ENCODE measurements at regions not wholly inside any gene's neighbourhood (a gene's known extent, or its start where the extent isn't known, plus 50 kb on each side); places are given as distances from the start of the nearest gene placed in this dataset.

- POLR2A ChIA-PET, result no interaction called here
These were observed 255.8 kb downstream of the TGFB2 start for GRCh38 chr1:218600968-218601367.

DNA sequence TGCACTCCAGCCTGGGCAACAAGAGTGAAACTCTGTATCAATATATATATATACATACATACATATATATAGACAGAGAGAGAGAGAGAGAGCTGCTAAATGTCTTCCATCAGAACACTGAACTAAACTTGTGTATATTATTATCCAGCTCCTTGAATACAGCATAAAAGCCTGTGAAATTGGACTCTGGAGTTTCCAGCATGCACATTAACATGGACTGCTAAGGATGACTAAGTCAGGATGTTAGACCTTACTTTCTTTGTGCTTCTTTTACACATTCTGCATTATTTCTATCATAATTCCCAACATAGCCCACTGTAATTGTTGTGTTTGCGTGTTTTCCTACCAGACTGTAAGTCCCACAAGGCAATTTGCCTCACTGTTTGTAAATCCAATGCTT, 259.1 kb downstream of the TGFB2 start:
- DNase-seq (ENCODE audit: low spot score), result no peak
- no peak for ATAC-seq
- FAIRE-seq, result no peak
- Histone ChIP-seq H2AFZ (ENCODE audit: low read length) (no peak overlapping the region), H3K36me3 (replicated peaks in 1 of 2; ENCODE audit: control insufficient read depth in 1 of 2, insufficient read depth in 2 of 2, low read length in 2 of 2) (no peaks in the 10 kb centered on the region), H3K4me2 (ENCODE audit: low read depth, low read length) (no peak overlapping the region), H3K4me3 (replicated peaks in 1 of 3; ENCODE audit: insufficient read depth in 1 of 3, low read depth in 2 of 3, low read length in 3 of 3) (no peak overlapping the region), H3K9me3 (ENCODE audit: low read length) (peaks cover 10% of the 10 kb centered on the region), H3K9ac (ENCODE audit: insufficient read depth, low read depth, low read length) (no peak overlapping the region), H3K79me2 (ENCODE audit: insufficient read depth, low read length) (no peaks in the 10 kb centered on the region), H3K4me1 (ENCODE audit: insufficient read depth, low read length) (no peaks in the 10 kb centered on the region), H4K20me1 (ENCODE audit: insufficient read depth, low read length) (no peaks in the 10 kb centered on the region), H3K27me3 (ENCODE audit: control insufficient read depth in 1 of 2, insufficient read depth in 2 of 2, low read length in 2 of 2) (no peaks in the 10 kb centered on the region), H3K27ac (ENCODE audit: extremely low read length, insufficient read depth, low read length) (no peak overlapping the region)
- intact Hi-C loops (cut with micrococcal nuclease; ENCODE audit: unreplicated experiment), result no loop called here
- no TSS peak for BruUV-seq (replicated peaks)
- POLR2A ChIA-PET, result no interaction called here
- in situ Hi-C loops (cut with HindIII; ENCODE audit: extremely low pct_ligation_motif_present, low pct_unique_long_range_greater_than_20kb), result no loop called here
- WGBS (ENCODE audit: low lambda C conversion rate), result 4% methylated on average over 1 of the region's 1 CpG
- CTCF ChIA-PET (ENCODE audit: low intra/inter-chr PET ratio, low total read pairs), result no interaction called here
- no peak for TF ChIP-seq HOXA9 (CRISPR knock-in tag; IDR thresholded peaks at IDR 0.05; ENCODE audit: borderline replicate concordance)
- TF ChIP-seq ZMAT3 (CRISPR knock-in tag; conservative IDR thresholded peaks at IDR 0.05), result no peak
- TF ChIP-seq ZNF34 (CRISPR knock-in tag; IDR thresholded peaks at IDR 0.05; ENCODE audit: borderline replicate concordance), result no peak
- no peak for TF ChIP-seq ZNF558 (CRISPR knock-in tag; IDR thresholded peaks at IDR 0.05; ENCODE audit: borderline replicate concordance)
- no peak for TF ChIP-seq NRL (CRISPR knock-in tag; IDR thresholded peaks at IDR 0.05; ENCODE audit: borderline replicate concordance)
- TF ChIP-seq ZNF530 (CRISPR knock-in tag; IDR thresholded peaks at IDR 0.05; ENCODE audit: low read depth), result no peak
- no peak for TF ChIP-seq ZGPAT (CRISPR knock-in tag; IDR thresholded peaks at IDR 0.05)
- TF ChIP-seq POLR2A (IDR thresholded peaks at IDR 0.05; ENCODE audit: insufficient read depth in 1 of 2, low read depth in 2 of 2, low read length in 2 of 2), result no peak
- TF ChIP-seq NCOA2 (CRISPR knock-in tag; IDR thresholded peaks at IDR 0.05), result no peak
- TF ChIP-seq ZKSCAN5 (CRISPR knock-in tag; IDR thresholded peaks at IDR 0.05), result no peak
- TF ChIP-seq SCMH1 (CRISPR knock-in tag; IDR thresholded peaks at IDR 0.05; ENCODE audit: borderline replicate concordance), result no peak
- TF ChIP-seq FOXC1 (CRISPR knock-in tag; IDR thresholded peaks at IDR 0.05; ENCODE audit: borderline replicate concordance), result no peak
- TF ChIP-seq RNF2 (conservative IDR thresholded peaks at IDR 0.05; ENCODE audit: low read depth), result no peak

More at GRCh38 chr1:218600968-218601367, 255.8 kb downstream of the TGFB2 start:
- H3K9ac ChIP-seq (ENCODE audit: insufficient read depth, low read depth, low read length), result no peak overlapping the region
- no peaks in the 10 kb centered on the region for H3K79me2 ChIP-seq (ENCODE audit: insufficient read depth, low read length)
- ATAC-seq (no peak), DNase-seq (ENCODE audit: low spot score) (no peak), FAIRE-seq (no peak)
- no peaks in the 10 kb centered on the region for H3K36me3 ChIP-seq (replicated peaks in 1 of 2; ENCODE audit: control insufficient read depth in 1 of 2, insufficient read depth in 2 of 2, low read length in 2 of 2)
- no peak overlapping the region for H2AFZ ChIP-seq (ENCODE audit: low read length)
- no peak overlapping the region for H3K27ac ChIP-seq (ENCODE audit: extremely low read length, insufficient read depth, low read length)
- TF ChIP-seq PTBP1 (IDR thresholded peaks at IDR 0.05; ENCODE audit: low read depth, low read length, poor library complexity, severe bottlenecking) (no peak), PRMT3 (CRISPR knock-in tag; IDR thresholded peaks at IDR 0.05; ENCODE audit: borderline replicate concordance, low read depth) (no peak), ZNF660 (CRISPR knock-in tag; IDR thresholded peaks at IDR 0.05; ENCODE audit: borderline replicate concordance, low read depth) (no peak), MAFF (IDR thresholded peaks at IDR 0.05; ENCODE audit: low read depth, low read length) (no peak), FOXA1 (IDR thresholded peaks at IDR 0.05) (no peak), FOXA1 (CRISPR knock-in tag; IDR thresholded peaks at IDR 0.05) (no peak), ZFX (CRISPR knock-in tag; IDR thresholded peaks at IDR 0.05; ENCODE audit: low read depth) (no peak)
- TF ChIP-seq, protein P1, sequence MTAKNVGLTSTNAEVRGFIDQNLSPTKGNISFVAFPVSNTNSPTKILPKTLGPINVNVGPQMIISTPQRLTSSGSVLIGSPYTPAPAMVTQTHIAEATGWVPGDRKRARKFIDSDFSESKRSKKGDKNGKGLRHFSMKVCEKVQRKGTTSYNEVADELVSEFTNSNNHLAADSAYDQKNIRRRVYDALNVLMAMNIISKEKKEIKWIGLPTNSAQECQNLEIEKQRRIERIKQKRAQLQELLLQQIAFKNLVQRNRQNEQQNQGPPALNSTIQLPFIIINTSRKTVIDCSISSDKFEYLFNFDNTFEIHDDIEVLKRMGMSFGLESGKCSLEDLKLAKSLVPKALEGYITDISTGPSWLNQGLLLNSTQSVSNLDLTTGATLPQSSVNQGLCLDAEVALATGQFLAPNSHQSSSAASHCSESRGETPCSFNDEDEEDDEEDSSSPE (CRISPR knock-in tag; IDR thresholded peaks at IDR 0.05), result no peak
- CTCF ChIA-PET (ENCODE audit: low intra/inter-chr PET ratio, low total read pairs), result no interaction called here
- no peak overlapping the region for H3K4me2 ChIP-seq (ENCODE audit: low read depth, low read length)
- H3K4me1 ChIP-seq (ENCODE audit: insufficient read depth, low read length), result no peaks in the 10 kb centered on the region
- H3K27me3 ChIP-seq (ENCODE audit: control insufficient read depth in 1 of 2, insufficient read depth in 2 of 2, low read length in 2 of 2), result no peaks in the 10 kb centered on the region
- intact Hi-C loops (cut with micrococcal nuclease; ENCODE audit: unreplicated experiment), result no loop called here
- WGBS (ENCODE audit: low lambda C conversion rate), result 67% methylated on average over 3 of the region's 3 CpGs
- no peak overlapping the region for H3K4me3 ChIP-seq (replicated peaks in 1 of 3; ENCODE audit: insufficient read depth in 1 of 3, low read depth in 2 of 3, low read length in 3 of 3)
- H4K20me1 ChIP-seq (ENCODE audit: insufficient read depth, low read length), result no peaks in the 10 kb centered on the region
- in situ Hi-C loops (cut with HindIII; ENCODE audit: extremely low pct_ligation_motif_present, low pct_unique_long_range_greater_than_20kb), result no loop called here
- H3K9me3 ChIP-seq (ENCODE audit: low read length), result no peaks in the 10 kb centered on the region
- no TSS peak for BruUV-seq (replicated peaks)

Data from HepG2 (cell line).